A673 (cell line): ENCODE measurements at regions not wholly inside any gene's neighbourhood (a gene's known extent, or its start where the extent isn't known, plus 50 kb on each side); places are given as distances from the start of the nearest gene placed in this dataset.

Experiments
- BruUV-seq: library from RNA; stranded (reverse); fragments of 400-500 nt; replicated peaks from 2 replicates; lab custom pipeline; 2021; lab: Mats Ljungman, UMichigan
- CTCF ChIA-PET: fragments of 300-600 bp; sonication (Branson Sonifier 250); formaldehyde crosslinking; loops from one replicate; lab custom pipeline; 2022; ENCODE audit warnings: antibody characterized with exemption; lab: Charles Lee
- POLR2A ChIA-PET: fragments of 300-600 bp; sonication (Branson Sonifier 250); formaldehyde crosslinking; loops from one replicate; lab custom pipeline; 2022; ENCODE audit warnings: antibody characterized with exemption; ENCODE audit not compliant: low non-redundant PET; lab: Charles Lee
- DNase-seq: peaks from one replicate; pipeline ENCODE4 v3.0.0-alpha.2; 2015; ENCODE audit warnings: low spot score
- H3K27ac ChIP-seq: fragments of 200-600 bp; sonication (generic); 2 replicates; pipeline ENCODE4 v1.5.1; 2016; ENCODE audit warnings: mixed run types, low read depth, mild to moderate bottlenecking, mixed read lengths, antibody characterized with exemption, low read length; ENCODE audit not compliant: poor library complexity, severe bottlenecking
- H3K27me3 ChIP-seq: fragments of 200-600 bp; sonication (generic); replicated peaks from 2 replicates; pipeline ENCODE4 v1.6.1; 2017; ENCODE audit warnings: mixed run types, low read depth, mild to moderate bottlenecking, mixed read lengths, antibody characterized with exemption, low read length; ENCODE audit not compliant: insufficient read depth, poor library complexity
- H3K36me3 ChIP-seq: fragments of 200-600 bp; sonication (generic); 2 replicates; pipeline ENCODE4 v1.6.1; 2016; ENCODE audit warnings: mixed run types, mild to moderate bottlenecking, mixed read lengths, antibody characterized with exemption, low read length; ENCODE audit not compliant: insufficient read depth, poor library complexity, severe bottlenecking
- H3K4me1 ChIP-seq: fragments of 200-600 bp; sonication (generic); 2 replicates; pipeline ENCODE4 v1.6.1; 2017; ENCODE audit warnings: mixed run types, mild to moderate bottlenecking, mixed read lengths, antibody characterized with exemption, low read length; ENCODE audit not compliant: insufficient read depth, poor library complexity, severe bottlenecking
- H3K4me3 ChIP-seq: fragments of 200-600 bp; sonication (generic); 2 replicates; pipeline ENCODE4 v1.5.1; 2016; ENCODE audit warnings: low read depth, mixed run types, mild to moderate bottlenecking, mixed read lengths, low read length; ENCODE audit not compliant: poor library complexity, severe bottlenecking
- H3K9me3 ChIP-seq: fragments of 200-600 bp; sonication (generic); 2 replicates; pipeline ENCODE4 v1.6.1; 2016; ENCODE audit warnings: mixed run types, low read depth, mild to moderate bottlenecking, mixed read lengths, antibody characterized with exemption, low read length; ENCODE audit not compliant: poor library complexity, severe bottlenecking
- CTCF ChIP-seq: fragments of 300-800, 200-600 bp; sonication (generic); conservative IDR thresholded peaks from 2 replicates; pipeline ENCODE4 v1.5.1; 2017; ENCODE audit warnings: low read depth, mild to moderate bottlenecking, antibody characterized with exemption, low read length, moderate library complexity, mixed read lengths
- EZH2 ChIP-seq: fragments of 200-600 bp; sonication (generic); IDR thresholded peaks from 2 replicates; pipeline ENCODE4 v1.6.1; 2017; ENCODE audit warnings: borderline replicate concordance, low read depth, mild to moderate bottlenecking, mixed read lengths, antibody characterized with exemption, low read length; ENCODE audit not compliant: poor library complexity, severe bottlenecking
- intact Hi-C: fragments of 100-400 bp; cut with micrococcal nuclease; formaldehyde crosslinking; loops from one replicate; pipeline ENCODE4 v1.10.0; 2022; ENCODE audit not compliant: unreplicated experiment

- intact Hi-C loops: no loop called here
- Histone ChIP-seq H3K36me3 (no peaks in the 10 kb centered on the region), H3K27me3 (no peaks in the 10 kb centered on the region), H3K4me3 (no peak overlapping the region), H3K9me3 (no peaks in the 10 kb centered on the region), H3K27ac (no peak overlapping the region), H3K4me1 (no peaks in the 10 kb centered on the region)
- POLR2A ChIA-PET: no interaction called here
- no peak for DNase-seq
- CTCF ChIA-PET: no interaction called here
- TF ChIP-seq EZH2 (no peak), CTCF (no peak)
- no TSS peak for BruUV-seq
These were observed 1385.0 kb downstream of the BRD1 start for GRCh38 chr22:48442663-48443062.

GRCh38 chr22:48441553-48441850 is 1386.2 kb downstream of the BRD1 start:
- ChIA-PET CTCF (no interaction called here), POLR2A (no interaction called here)
- H3K9me3 ChIP-seq: no peaks in the 10 kb centered on the region
- H3K27me3 ChIP-seq: no peaks in the 10 kb centered on the region
- no peak overlapping the region for H3K4me3 ChIP-seq
- no peak for DNase-seq
- BruUV-seq: no TSS peak
- no peak overlapping the region for H3K27ac ChIP-seq
- TF ChIP-seq CTCF (no peak), EZH2 (no peak)
- no peaks in the 10 kb centered on the region for H3K4me1 ChIP-seq
- H3K36me3 ChIP-seq: no peaks in the 10 kb centered on the region
- intact Hi-C loops: no loop called here

GRCh38 chr22:48440673-48441552 is 1386.8 kb downstream of the BRD1 start:
- no peak for DNase-seq
- intact Hi-C loops: no loop called here
- TF ChIP-seq CTCF (no peak), EZH2 (no peak)
- POLR2A ChIA-PET: no interaction called here
- no TSS peak for BruUV-seq
- Histone ChIP-seq H3K4me1 (no peaks in the 10 kb centered on the region), H3K27ac (no peak overlapping the region), H3K36me3 (no peaks in the 10 kb centered on the region), H3K4me3 (no peak overlapping the region), H3K9me3 (no peaks in the 10 kb centered on the region), H3K27me3 (no peaks in the 10 kb centered on the region)
- CTCF ChIA-PET: no interaction called here
